Breast epithelium (tissue), 3 donors: ENCODE measurements at regions not wholly inside any gene's neighbourhood (a gene's known extent, or its start where the extent isn't known, plus 50 kb on each side); places are given as distances from the start of the nearest gene placed in this dataset.

Experiments
- CTCF ChIP-seq, 3 donors: fragments of 450-650 bp; IDR thresholded peaks; one replicate each; pipeline ENCODE4 v1.5.1; 2016 to 2017; ENCODE audit warnings: antibody characterized with exemption in 3 of 3, mild to moderate bottlenecking in 3 of 3, moderate library complexity in 3 of 3
- POLR2AphosphoS5 ChIP-seq, 3 donors: sonication (generic); formaldehyde crosslinking; IDR thresholded peaks; one replicate each; pipeline ENCODE4 v1.6.1; 2017; ENCODE audit warnings: antibody characterized with exemption in 3 of 3

- TF ChIP-seq CTCF (IDR thresholded peaks at IDR 0.05) (no peak), POLR2AphosphoS5 (IDR thresholded peaks at IDR 0.05) (no peak)
These were observed 122.9 kb upstream of the ID2 start for GRCh38 chr2:8558956-8559355.
